Fibroblast of mammary gland (primary cell): ENCODE measurements at regions not wholly inside any gene's neighbourhood (a gene's known extent, or its start where the extent isn't known, plus 50 kb on each side); places are given as distances from the start of the nearest gene placed in this dataset.

ENCODE experiments used
- DNase-seq: peaks from one replicate; pipeline ENCODE4 v3.0.0-alpha.2; 2010; ENCODE audit warnings: low read depth
- H3K4me3 ChIP-seq: 2 replicates; pipeline ENCODE4 v1.5.1; 2011; ENCODE audit warnings: low read depth, mild to moderate bottlenecking, low read length, moderate library complexity; ENCODE audit not compliant: control insufficient read depth
- TF ChIP-seq, protein P1 (sequence below): conservative IDR thresholded peaks from 2 replicates; pipeline ENCODE4 v1.5.1; 2011; ENCODE audit warnings: low read depth, low read length, inconsistent platforms; ENCODE audit not compliant: control insufficient read depth, insufficient read depth

DNA sequence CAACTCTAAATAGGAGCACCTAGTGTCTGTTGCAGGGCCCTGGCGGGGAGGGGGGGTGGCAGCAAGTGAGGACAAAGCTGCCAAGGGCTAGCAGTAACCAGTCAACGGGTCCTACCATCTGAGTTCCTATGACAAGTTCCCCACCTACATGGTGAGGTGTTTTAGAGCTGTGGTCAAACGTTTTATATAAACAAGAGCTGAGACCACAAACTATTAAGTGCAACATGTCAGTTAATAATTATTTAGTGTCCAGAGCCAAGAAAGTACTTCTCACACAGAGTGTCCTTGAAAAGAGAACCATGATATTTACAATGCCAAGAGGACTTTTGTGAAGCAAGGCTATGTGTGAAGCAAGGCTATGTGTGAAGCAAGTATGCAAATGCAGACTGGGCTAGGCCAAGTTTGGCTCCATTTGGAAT is 434.7 kb downstream of the TNS3 start:
- no peak for DNase-seq
- TF ChIP-seq, protein P1, sequence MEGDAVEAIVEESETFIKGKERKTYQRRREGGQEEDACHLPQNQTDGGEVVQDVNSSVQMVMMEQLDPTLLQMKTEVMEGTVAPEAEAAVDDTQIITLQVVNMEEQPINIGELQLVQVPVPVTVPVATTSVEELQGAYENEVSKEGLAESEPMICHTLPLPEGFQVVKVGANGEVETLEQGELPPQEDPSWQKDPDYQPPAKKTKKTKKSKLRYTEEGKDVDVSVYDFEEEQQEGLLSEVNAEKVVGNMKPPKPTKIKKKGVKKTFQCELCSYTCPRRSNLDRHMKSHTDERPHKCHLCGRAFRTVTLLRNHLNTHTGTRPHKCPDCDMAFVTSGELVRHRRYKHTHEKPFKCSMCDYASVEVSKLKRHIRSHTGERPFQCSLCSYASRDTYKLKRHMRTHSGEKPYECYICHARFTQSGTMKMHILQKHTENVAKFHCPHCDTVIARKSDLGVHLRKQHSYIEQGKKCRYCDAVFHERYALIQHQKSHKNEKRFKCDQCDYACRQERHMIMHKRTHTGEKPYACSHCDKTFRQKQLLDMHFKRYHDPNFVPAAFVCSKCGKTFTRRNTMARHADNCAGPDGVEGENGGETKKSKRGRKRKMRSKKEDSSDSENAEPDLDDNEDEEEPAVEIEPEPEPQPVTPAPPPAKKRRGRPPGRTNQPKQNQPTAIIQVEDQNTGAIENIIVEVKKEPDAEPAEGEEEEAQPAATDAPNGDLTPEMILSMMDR, result no peak
- H3K4me3 ChIP-seq, result no peak overlapping the region

DNA sequence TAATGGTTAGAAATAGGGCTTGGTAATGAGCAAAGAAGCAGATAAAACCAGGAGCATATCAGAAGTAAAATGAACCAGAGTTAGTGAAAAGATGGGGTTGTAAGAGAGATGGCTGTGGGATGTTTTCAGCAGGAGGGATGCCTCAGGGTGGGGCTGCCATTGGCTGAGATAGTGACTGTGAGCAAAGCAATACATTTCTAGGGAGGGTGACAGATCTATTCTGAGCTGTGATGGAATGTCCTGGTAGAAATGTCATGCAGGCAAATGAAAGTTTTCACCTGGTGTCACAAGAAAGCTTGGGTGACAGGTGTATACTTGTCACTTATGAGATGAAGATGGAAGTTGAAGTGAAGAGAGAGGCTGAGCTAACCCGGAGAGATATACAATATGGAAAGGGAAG is 435.9 kb downstream of the TNS3 start:
- TF ChIP-seq, protein P1, result no peak
- no peak for DNase-seq
- no peak overlapping the region for H3K4me3 ChIP-seq

DNA sequence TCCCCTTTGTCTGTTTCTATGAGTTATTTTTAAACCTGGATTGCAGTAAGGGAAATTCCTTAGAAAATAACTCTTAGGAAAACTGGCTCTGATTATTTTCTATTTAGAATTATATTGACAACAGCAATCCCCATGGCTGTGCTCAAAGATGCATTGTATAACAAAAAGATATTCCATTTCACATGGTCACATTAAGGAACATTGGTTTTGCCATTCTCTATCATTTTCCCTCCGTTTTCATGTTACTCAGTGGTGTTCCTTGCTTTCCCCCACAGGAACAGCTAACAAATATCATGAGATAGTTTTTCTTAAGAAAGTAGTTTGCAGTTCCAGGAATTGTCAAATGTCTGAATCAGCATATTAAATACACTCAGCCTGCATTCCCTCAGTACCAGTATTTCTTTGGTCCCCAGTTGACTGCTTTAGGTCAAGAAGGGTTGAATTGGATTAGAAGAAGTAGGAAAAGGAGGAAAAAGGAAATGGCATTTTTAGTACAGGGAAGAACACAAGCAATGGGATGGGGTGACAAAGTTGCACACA is 436.7 kb downstream of the TNS3 start:
- no peak for DNase-seq
- H3K4me3 ChIP-seq, result no peak overlapping the region
- TF ChIP-seq, protein P1, result no peak

DNA sequence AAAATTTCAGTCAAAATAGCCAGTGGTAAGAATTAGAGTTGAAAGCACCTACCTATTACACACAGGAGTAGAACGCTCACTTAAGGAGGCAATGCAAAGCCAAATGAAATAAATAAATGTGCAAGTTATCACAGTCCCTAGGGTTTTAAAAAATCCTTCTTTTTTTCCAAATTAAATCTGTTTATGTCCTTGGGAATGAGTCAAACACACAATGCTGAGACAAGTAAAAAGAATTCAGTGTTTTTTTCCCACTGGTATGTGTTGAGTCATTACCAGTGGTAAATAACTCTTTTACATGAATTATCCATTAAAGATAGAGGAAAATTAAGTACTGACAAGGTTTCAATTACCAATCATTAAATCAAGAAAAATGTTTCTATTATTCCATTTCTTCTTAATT is 438.6 kb downstream of the TNS3 start:
- H3K4me3 ChIP-seq, result no peak overlapping the region
- TF ChIP-seq, protein P1, result no peak
- peak; percentile 78 for DNase-seq

DNA sequence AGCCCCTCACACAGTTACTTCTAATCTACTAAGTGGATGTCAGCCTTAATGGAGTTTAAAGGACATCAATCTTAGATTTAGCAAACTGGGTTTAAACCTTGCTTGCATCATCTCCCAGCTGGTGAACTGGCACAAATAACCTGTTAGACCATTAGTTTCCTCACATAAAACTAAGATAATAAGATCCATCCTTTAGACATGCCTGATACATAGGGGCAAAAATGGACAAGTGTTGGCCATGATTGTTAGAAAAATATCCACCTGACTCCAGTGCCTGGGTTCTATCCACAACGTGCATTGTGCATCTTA is 439.1 kb downstream of the TNS3 start:
- TF ChIP-seq, protein P1, result no peak
- no peak overlapping the region for H3K4me3 ChIP-seq
- no peak for DNase-seq

DNA sequence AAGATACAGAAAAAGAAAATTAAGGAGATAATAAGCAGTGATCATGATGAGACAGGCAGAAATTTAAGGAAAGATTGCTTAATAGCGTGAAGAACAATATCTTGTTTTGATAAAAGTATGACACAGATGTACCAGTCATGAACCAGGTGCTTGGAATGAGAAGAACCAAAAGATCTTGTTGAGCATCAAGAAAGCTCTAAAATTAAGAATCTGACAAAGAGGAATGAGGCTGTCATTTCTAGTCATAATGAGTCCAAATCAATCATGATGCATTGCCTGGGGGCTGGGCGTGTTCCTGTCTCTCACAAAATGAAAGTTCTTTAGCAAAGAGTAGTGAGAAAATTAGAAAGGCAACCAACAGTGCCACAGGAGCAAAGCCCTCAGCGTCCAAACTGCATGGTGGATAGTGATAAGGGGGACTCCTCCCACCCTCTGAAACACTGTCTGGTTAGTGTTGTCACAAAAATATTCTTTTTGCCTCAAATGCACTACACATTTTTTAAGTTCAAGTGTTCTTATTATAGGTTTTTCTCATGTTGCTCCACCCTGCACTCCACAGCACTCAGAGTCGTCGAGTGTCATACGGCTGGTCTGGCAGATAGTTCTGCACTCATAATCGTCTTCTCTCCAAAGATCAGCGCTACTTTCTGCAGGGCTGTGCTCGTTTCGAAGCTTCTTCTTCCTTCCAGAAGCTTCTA is 439.6 kb downstream of the TNS3 start:
- TF ChIP-seq, protein P1, result no peak
- no peak overlapping the region for H3K4me3 ChIP-seq
- DNase-seq, result no peak
